Upper lobe of right lung (tissue), 1 donor: ENCODE measurements at regions not wholly inside any gene's neighbourhood (a gene's known extent, or its start where the extent isn't known, plus 50 kb on each side); places are given as distances from the start of the nearest gene placed in this dataset.

Experiments
- ATAC-seq: fragments of 200-7000 bp; cut with Tn5 transposase; one replicate; pipeline ENCODE4 v1.9.1; 2020; ENCODE audit warnings: mild to moderate bottlenecking, moderate library complexity
- DNase-seq: peaks from one replicate; pipeline ENCODE4 v3.0.0-alpha.2; 2020
- H3K27ac ChIP-seq: fragments of 200-600 bp; one replicate; pipeline ENCODE4 v1.8.0; 2022
- H3K27me3 ChIP-seq: fragments of 200-600 bp; one replicate; pipeline ENCODE4 v1.8.0; 2022; ENCODE audit warnings: mild to moderate bottlenecking
- H3K36me3 ChIP-seq: fragments of 200-600 bp; one replicate; pipeline ENCODE4 v1.8.0; 2022
- H3K4me1 ChIP-seq: fragments of 200-600 bp; one replicate; pipeline ENCODE4 v1.8.0; 2022
- H3K4me3 ChIP-seq: fragments of 200-600 bp; one replicate; pipeline ENCODE4 v1.8.0; 2022; ENCODE audit warnings: mild to moderate bottlenecking
- H3K9me3 ChIP-seq: fragments of 200-600 bp; one replicate; pipeline ENCODE4 v1.8.0; 2022
- intact Hi-C: fragments of 100-400 bp; cut with DNase I; formaldehyde crosslinking; loops from one replicate; pipeline ENCODE4 v1.11.0; 2022
- TF ChIP-seq, protein P1 (sequence below): fragments of 200-600 bp; IDR thresholded peaks from one replicate; pipeline ENCODE4 v1.8.0; 2022; ENCODE audit warnings: antibody characterized with exemption
- donor health status: DM: no; HTN: yes; CAD: no; lungs with severe emphysema.

DNA sequence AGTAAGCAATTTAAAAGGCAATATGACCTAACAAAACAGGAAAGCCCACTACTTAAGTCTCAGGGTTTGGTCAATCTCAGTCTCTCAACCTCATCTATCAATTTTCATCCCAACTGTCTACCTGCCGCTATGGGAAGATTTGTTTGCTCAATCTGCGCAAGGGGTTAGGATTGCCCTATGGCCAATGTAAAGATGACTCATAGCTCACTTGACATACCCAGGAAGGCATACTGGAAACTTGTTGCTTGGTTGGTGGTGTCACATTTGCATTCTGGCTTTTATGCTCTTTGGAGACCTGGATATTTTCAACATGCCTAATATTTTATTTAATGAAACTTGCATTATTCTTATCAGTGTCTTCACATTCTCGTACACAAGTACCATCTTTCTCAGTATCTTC, 78.1 kb upstream of the TMEM196 start:
- H3K36me3 ChIP-seq = no peaks in the 10 kb centered on the region
- no peak overlapping the region for H3K27ac ChIP-seq
- no peak overlapping the region for H3K4me3 ChIP-seq
- H3K9me3 ChIP-seq = no peaks in the 10 kb centered on the region
- H3K27me3 ChIP-seq = no peaks in the 10 kb centered on the region
- DNase-seq = no peak
- H3K4me1 ChIP-seq = no peaks in the 10 kb centered on the region
- TF ChIP-seq, protein P1, sequence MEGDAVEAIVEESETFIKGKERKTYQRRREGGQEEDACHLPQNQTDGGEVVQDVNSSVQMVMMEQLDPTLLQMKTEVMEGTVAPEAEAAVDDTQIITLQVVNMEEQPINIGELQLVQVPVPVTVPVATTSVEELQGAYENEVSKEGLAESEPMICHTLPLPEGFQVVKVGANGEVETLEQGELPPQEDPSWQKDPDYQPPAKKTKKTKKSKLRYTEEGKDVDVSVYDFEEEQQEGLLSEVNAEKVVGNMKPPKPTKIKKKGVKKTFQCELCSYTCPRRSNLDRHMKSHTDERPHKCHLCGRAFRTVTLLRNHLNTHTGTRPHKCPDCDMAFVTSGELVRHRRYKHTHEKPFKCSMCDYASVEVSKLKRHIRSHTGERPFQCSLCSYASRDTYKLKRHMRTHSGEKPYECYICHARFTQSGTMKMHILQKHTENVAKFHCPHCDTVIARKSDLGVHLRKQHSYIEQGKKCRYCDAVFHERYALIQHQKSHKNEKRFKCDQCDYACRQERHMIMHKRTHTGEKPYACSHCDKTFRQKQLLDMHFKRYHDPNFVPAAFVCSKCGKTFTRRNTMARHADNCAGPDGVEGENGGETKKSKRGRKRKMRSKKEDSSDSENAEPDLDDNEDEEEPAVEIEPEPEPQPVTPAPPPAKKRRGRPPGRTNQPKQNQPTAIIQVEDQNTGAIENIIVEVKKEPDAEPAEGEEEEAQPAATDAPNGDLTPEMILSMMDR = no peak
- intact Hi-C loops = no loop called here
- ATAC-seq = no peak

DNA sequence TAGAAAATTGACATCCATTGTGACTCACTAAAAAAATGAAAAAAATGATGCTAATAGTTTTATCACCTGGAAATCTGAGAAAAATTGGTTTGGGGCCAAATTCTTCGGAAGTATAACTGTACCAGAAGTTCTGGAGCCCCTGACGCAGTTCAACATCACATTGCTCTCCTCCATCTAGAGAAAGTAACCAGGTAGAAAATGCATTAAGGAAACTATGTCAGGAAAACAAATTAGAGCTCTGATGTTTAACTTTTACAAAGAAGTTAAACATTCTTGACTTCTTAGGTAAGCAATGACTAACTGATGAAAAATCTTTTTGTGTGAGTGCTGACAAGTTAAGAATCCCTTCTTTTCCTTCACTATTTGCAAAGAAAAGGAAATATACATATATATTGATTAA, 61.1 kb upstream of the TMEM196 start:
- TF ChIP-seq, protein P1 = no peak
- ATAC-seq = no peak
- no peak overlapping the region for H3K4me3 ChIP-seq
- no peaks in the 10 kb centered on the region for H3K27me3 ChIP-seq
- H3K4me1 ChIP-seq = no peaks in the 10 kb centered on the region
- H3K9me3 ChIP-seq = no peaks in the 10 kb centered on the region
- DNase-seq = no peak
- no peaks in the 10 kb centered on the region for H3K36me3 ChIP-seq
- intact Hi-C loops = no loop called here
- H3K27ac ChIP-seq = no peak overlapping the region

DNA sequence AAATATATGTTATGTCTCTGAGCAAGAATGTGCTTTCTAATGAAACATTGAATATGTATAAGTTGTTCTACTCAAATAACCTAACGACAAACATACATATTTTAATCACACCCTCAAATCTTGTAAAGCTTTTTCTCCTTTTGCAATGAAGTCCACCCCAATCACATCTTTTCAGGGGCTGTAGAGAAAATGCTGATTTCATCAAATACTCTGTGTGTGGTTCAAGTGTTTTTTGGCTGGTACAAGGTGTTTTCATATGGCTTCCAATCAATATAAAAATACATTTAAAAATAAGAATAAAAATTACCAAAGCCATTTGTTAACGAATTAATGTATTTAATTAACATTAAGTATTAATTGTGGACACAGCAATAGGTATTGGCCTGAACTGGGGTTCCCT, 57.2 kb upstream of the TMEM196 start:
- H3K9me3 ChIP-seq = no peaks in the 10 kb centered on the region
- intact Hi-C loops = no loop called here
- no peaks in the 10 kb centered on the region for H3K36me3 ChIP-seq
- no peak overlapping the region for H3K27ac ChIP-seq
- H3K4me3 ChIP-seq = no peak overlapping the region
- H3K27me3 ChIP-seq = no peaks in the 10 kb centered on the region
- TF ChIP-seq, protein P1 = no peak
- DNase-seq (no peak), ATAC-seq (no peak)
- H3K4me1 ChIP-seq = no peaks in the 10 kb centered on the region
